Right ventricle myocardium inferior (tissue), 1 donor: ENCODE measurements at regions not wholly inside any gene's neighbourhood (a gene's known extent, or its start where the extent isn't known, plus 50 kb on each side); places are given as distances from the start of the nearest gene placed in this dataset.
"Not testable (repeated sequence)": the region's sequence is repeated elsewhere in the genome, so short reads cannot be mapped to it uniquely, and the experiment has no call there.

ENCODE experiments used
- ATAC-seq: fragments of 200-7000 bp; cut with Tn5 transposase; one replicate; pipeline ENCODE4 v1.9.1; 2020; ENCODE audit warnings: mild to moderate bottlenecking, moderate library complexity
- DNase-seq: peaks from one replicate; pipeline ENCODE4 v3.0.0; 2021; ENCODE audit errors: missing footprints
- intact Hi-C: fragments of 100-400 bp; cut with DNase I; formaldehyde crosslinking; loops from one replicate; pipeline ENCODE4 v1.11.0; 2022
- donor health status: DM: no; HTN: yes; CAD: no; lungs with severe emphysema.

DNA sequence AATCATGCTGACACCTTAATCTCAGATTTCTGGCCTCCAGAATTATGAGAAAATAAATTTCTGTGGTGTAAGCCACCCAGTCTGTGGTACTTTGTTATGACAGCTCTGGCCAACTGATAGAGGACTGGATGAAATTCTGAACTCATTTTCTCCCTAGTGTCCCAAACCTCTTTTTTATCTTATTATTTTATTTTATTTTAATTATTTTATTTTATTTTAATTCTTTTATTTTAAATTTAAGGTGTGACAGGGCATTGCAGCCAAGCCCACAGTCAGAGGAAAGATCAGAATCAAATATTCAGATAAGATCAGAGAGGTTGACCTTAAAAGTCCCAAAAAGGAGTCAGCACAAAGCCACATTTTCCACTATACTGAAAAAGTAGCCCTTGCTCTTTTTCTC, 228.1 kb downstream of the TFEC start:
- intact Hi-C loops, result no loop called here
- ATAC-seq (no peak), DNase-seq (no peak)

DNA sequence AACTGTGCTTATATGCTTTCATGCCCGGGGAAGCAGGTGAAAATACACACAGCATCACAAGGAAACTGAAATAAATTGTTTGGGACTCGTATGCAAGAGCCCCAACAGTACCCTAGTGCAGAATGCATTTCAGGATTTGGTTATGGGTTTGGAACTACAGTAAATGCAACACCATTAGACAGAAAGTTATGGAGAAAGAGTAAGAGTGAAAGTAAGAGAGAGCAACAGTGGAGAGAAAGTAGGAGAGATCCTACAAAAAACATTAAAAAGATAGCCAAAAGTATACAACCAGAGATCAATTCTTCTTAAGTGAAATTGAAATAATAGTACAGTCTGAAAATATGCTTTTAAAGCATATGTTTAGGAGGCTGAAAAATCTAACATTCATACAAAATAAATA, 231.1 kb downstream of the TFEC start:
- no peak for DNase-seq
- no peak for ATAC-seq
- intact Hi-C loops, result no loop called here

DNA sequence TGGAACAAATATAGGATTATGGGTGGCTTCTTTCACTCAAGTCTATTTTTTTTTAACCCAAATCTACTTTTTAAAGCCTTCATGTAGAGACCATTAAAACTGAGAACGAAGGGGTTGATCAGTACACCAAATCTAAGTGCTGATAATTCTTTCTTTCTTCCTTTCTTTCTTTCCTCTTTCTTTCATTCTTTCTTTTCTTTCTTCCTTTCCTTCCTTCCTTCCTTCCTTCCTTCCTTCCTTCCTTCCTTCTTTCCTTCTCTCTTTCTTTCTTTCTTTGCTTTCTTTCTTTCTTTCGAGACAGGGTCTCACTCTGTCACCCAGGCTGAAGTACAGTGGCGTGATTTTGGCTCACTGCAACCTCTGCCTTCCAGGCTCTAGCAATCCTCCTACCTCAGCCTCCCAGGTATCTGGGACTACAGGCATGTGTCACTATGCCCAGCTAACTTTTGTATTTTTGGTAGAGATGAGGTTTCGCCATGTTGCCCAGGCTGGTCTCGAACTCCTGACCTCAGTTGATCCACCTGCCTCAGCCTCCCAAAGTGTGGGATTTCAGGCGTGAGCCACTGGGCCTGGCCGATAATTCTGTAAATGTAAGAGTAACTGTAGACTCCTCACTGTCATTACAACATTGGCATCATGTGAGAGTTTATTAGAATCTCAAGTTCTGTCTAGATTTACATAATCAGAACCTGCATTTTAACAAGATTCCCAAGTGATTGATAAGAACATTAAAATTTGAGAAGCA, 236.4 kb downstream of the TFEC start:
- ATAC-seq (no peak), DNase-seq (no peak)
- intact Hi-C loops, result no loop called here

DNA sequence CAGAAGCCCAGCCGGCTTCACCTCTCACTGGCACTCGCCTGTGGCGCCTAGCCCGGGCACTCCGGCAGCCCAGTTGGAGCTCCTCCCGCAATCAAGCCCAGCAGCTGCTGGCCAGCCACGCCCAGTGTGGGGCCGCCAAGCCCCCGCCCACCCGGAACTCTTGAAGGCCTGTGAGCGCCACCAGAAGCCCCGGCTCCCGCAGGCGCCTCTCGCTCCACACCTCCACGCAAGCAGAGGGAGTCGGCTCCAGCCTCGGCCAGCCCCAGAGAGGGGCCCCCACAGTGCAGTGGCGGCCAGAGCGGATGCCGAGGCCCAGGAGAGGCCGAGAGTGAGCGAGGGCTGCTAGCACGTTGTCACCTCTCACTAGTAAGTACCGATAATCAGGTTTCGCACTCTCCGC, 240.7 kb downstream of the TFEC start:
- intact Hi-C loops, result no loop called here
- DNase-seq, result peak; percentile 53
- ATAC-seq, result no peak

DNA sequence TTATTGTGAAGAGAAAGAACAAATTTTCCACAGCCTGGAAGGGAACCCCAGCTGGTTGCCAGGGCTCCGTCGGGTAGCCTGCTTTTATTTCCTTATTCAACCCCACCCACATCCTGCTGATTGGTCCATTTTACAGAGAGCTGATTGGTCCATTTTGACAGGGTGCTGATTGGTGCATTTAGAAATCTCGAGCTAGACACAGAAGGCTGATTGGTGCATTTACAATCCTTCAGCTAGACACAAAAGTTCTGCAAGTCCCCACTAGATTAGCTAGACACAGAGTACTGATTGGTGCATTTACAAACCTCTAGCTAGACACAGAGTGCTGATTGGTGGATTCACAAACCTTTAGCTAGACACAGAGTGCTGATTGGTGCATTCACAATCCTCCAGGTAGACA, 241.1 kb downstream of the TFEC start:
- DNase-seq, ATAC-seq, intact Hi-C loops: not testable (repeated sequence)

DNA sequence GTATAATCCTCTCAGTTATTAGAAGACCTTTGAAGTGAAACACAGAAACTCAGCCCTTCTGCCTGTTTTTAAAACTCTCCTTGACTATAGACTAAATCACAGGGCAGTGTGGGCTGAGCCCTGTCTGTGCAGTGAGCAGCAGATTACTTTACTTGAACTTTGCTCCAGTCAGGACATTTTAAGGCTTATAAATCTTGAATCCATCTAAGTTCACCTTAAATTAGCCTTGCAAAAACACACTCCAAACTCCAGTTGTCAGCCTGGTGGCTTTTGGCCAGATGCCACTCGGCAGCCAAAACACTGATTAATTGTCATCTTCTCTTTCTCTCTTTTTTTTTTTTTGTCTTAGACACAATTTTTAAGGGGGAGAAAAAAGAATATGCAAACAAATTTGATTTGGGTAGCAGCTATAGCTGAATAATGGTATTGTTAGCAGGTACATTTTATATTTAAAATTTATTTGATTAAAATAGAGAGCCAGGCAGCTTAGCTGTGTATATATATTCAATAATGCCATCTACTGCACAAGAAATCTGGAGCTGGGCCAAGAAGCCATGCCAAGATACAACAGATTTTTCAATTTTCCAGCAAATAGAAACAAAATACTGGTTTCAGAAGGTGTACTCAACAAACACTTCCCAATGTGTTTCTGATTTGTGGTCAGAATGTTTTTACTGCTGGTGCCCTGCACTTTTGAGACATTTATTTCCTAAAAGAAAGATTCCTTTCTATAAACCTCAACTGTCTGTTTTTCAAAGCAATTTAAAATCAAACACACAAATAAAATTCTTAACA, 247.7 kb downstream of the TFEC start:
- DNase-seq (no peak), ATAC-seq (no peak)
- intact Hi-C loops, result no loop called here

DNA sequence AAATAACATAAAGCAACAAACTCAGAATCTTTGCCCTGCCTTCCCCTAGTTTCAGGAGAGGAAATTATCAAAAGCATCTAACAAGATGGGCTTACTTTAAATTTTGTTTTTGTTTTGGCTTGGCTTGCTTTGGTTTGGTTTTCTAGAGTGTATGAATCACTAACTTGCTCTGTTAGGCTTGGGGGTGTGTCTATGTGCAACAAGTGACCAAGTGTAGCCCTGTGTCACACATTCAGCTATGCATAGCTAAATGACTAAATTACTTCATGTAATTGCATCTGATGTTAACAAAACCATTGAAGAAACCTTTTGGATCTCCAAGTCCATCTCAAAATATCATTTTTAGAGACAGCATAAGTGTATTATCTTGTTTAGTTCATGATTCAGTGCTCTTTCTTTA, 251.0 kb downstream of the TFEC start:
- intact Hi-C loops, result no loop called here
- ATAC-seq (no peak), DNase-seq (no peak)

DNA sequence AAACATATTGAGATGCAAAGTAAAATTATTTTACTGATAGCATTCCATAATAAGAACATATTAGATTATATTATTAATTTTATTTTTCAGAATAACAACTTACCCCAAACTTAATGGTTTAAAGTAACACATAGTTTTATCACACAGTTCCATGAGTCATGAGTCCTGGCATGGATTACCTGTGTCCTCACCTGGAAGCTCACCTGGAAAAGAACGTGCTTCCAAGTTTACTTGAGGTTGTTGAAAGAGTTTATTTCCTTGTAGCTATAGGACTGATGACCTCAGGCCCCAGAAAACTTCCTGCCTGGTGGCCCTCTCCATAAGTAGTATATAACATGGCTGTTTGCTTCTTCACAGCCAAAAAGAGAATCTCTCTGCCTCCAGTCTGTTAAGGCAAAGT, 254.6 kb downstream of the TFEC start:
- ATAC-seq, result no peak
- DNase-seq, result no peak
- intact Hi-C loops, result no loop called here

DNA sequence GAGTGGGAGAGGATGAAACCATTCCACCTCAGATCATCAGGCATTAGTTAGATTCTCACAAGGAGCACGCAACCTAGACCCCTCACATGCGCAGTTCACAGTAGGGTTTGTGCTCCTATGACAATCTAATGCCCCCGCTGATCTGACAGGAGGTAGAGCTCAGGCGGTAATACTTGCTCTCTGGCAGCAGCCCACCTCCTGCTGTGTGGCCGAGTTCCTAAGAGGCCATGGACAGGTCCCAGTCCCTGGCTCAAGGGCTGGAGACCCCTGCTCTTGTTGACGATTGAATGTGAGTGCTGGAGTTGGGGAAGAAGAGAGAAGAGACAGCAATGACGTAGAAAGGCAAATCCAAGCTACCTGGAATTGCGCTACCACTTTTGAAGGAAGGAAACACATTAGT, 267.2 kb downstream of the TFEC start:
- ATAC-seq (no peak), DNase-seq (peak; percentile 25)
- intact Hi-C loops, result no loop called here

DNA sequence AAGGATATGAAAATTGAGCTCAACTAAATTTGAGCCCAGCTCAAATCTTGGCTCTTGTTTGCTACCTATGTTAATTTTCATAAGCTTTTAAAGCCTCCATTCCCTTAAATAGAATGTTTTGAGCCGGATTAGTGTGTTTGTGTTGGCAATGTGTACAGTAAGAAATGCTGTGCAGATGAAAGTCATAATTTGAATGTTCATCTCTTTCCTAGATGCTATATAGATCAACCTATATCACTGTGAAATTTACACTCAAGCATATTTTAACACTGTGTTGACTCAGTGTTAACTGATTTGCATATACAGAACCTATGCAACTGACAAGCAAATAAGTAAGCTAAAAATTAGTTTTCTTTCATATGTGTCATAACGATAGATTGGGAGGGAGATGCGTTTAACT, 272.5 kb downstream of the TFEC start:
- intact Hi-C loops, result no loop called here
- ATAC-seq (no peak), DNase-seq (no peak)

DNA sequence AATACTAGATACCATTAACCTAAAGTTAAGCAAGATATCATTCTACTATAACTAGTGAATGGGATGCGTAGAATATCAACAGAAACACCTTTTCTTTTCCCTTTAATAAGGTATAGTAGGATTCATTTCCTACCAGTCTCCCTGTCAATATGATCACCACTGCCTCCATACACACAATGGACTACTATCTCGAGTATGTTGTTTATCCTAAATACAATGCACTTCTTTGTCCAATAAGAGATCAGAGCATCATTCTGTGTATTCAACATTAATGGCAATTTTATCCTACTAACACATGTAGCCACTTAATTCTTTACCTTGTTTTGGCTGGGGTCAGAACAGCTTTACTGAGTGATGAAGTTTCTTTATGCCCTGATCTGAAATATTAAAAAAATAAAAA, 276.3 kb downstream of the TFEC start:
- ATAC-seq, result no peak
- no peak for DNase-seq
- intact Hi-C loops, result no loop called here

DNA sequence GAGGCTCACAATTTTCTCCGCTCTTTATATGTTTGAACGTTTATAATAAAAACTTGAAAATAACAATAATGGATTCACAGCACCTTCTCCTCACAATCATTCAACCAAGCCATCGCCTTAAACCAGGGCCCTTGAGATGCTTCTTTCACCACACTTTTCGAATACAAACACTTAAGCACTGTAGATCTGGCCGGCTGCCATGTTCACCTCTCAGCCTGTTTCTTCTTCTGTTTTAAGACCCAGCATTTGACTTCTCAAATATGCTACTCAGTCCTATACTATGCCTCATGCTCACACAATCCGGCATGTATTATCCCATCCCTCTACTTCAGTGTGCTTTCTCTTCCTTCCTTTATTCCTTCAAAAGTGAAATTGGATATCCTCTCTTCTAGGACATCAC, 280.6 kb downstream of the TFEC start:
- intact Hi-C loops, result no loop called here
- ATAC-seq (no peak), DNase-seq (peak; percentile 23)

DNA sequence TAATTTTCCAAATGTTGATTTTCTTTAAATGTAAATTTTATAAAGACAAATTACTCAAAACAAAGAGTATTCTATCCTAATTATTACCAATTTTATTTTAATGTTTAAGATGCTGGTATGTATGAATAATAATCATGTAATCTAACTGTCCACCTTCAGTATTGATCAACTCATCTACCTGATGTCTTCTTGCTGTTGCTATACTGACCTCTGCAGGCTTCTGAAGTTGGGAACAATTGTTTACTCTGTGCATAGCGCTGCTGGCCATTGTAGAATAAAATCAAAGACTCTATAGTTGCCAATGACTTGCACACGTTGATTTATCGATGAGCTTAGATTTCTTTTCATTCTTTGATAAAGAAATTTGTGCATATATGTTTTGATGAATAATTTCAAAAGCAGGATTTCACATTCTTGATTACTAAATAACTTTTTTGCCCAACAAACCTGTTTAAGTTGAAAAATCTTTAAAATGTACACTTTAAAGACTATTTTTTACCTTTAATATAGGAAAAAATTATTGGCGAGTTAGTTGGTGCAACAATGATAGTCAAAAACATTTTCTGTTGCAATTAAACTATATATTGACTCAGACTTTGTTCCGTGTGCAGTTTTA, 282.3 kb downstream of the TFEC start:
- no peak for DNase-seq
- intact Hi-C loops, result no loop called here
- no peak for ATAC-seq

DNA sequence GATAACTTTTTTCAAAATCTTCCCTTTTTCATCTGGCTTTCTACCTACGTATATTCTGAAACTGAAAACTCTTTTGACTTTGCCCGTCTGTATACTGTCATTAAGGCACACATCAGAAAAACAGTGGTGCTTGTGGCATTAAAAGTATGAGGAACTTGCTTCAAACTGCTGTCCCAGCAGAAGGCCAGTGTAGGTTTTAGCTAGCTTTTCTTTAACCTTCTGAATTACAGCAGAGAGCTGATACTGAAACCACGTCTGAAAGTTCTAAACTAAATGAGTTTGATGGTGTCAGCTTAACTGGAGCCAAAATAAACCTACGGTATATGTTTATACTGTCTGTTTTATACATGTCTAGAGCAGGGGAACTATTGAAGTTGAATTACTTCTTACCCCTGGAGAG, 283.4 kb downstream of the TFEC start:
- ATAC-seq, result no peak
- DNase-seq, result no peak
- intact Hi-C loops, result no loop called here

DNA sequence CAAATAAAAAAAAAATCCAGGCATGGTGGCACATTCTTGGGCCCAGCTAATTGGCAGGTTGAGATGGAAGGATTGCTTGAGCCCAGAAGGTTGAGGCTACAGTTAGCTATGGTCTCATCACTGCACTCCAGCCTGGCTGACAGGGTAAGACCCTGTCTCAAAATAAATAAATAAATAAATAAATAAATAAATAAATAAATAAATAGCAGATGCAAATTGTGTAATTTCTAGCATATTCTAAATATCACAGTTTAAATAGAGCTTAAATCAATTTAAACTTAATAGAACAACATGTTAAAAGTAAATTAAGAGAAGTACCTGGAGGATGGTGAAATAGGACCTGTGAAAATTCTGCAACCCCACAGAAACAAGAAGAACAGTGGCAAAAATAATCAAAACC, 290.5 kb downstream of the TFEC start:
- DNase-seq (no peak), ATAC-seq (no peak)
- intact Hi-C loops, result no loop called here

DNA sequence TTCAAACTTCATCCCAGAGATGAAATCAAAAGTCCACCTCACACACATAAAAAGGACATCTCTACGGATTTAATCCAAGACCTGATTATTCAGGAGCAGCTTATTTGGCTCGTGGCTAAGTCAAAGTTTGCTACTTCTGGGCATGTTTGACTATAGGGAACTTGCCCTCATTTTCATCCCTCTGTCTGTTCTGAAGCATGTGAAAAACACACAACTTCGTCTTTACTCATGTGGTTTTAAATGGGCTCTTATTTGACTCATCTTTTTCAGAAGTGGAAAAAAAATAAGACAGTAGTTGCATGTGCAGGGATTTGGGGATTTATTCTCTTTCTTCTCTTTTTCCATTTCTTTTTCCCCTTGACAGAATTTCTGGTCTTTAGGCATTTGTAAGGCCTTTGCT, 295.9 kb downstream of the TFEC start:
- ATAC-seq, result no peak
- intact Hi-C loops, result no loop called here
- DNase-seq, result no peak

DNA sequence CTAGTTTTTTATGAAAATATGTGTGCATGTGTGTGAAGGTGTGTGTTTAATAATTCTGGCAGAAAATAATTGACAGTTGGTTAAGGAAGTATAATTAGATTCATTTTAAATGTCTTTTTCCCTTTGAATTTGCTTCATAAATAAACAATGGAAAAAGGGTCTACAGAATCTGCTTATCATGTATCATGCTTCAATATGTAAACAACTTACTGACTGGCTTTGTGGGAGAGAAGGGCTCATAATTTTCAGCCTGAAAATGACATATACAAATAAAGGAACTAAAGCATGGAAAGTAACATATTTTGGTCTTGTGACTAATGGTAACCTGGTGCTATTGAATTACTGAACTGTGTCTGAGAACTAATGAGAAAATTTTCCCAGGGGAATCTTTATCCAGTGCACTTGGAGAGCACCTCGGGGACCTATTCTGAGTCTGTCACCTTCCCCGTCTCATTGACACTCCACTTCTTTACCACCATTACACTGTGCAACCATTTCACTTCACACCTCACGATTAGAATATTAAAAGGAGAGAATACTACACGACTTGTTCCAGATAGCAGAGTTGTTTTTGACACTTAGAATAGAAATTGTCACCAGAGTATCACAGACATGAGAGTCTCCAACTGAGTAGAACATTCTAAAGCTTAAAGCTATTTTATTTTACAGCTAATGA, 298.6 kb downstream of the TFEC start:
- peak; percentile 84 for ATAC-seq
- no peak for DNase-seq

DNA sequence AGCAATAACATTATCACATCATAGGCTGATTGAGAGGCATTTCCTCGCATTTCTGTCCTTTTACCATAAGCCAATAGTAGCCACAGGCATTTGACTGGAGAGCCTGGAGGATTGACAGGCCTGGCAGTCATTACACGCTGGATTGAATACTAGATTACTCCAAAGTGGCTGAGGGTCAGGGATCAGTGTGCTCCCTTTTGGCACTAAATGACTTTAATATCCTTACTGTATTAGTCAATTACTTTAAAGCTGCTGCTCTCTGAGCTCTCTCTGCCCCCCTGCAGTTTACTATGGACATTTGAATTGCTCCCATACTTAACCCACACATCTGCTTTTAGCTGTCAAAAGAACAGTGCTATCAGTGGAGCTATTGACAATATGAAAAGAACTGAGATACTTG, 302.0 kb downstream of the TFEC start:
- ATAC-seq (no peak), DNase-seq (no peak)
- intact Hi-C loops, result no loop called here

More for the DNA sequence above, 298.6 kb downstream of the TFEC start:
- intact Hi-C loops, result no loop called here

DNA sequence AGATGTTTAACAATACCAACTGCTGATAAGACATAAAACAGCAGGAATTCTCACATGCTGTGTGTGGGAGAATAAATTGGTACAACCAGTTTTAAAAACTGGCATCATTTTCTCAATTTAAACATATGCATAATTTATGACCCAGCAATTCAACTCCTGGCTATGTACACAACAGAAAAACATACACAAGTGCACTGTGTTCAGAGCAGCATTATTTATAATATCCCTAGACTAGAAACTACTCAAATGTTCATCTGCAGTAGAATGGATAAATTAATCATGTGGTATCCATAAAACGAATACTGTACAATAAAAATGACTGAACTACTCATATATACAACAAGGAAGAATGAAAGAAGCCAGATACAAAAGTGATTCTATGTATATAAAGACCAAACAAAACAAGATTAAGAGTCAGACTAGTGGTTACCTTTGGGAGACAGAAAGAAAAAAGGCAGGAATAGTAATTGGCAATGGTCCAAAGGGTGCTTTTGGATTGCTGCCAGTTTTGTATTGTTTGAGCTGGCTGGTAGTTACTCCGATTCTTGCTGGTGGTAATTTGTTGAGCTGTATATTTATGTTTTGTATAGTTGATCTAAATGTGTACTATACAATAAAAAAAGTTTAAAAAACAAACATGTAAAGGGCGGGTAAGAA, 306.0 kb downstream of the TFEC start:
- DNase-seq, result no peak
- no peak for ATAC-seq
- intact Hi-C loops, result no loop called here
